Spleen (tissue), 7 donors: ENCODE measurements at regions not wholly inside any gene's neighbourhood (a gene's known extent, or its start where the extent isn't known, plus 50 kb on each side); places are given as distances from the start of the nearest gene placed in this dataset.
"Not testable (repeated sequence)": the region's sequence is repeated elsewhere in the genome, so short reads cannot be mapped to it uniquely, and the experiment has no call there.

Experiments used
- CTCF ChIP-seq, 11 experiments: fragments of 200-600 bp in 7 of 11; fragments of 450-650 bp in 4 of 11; sonication (generic) in 4 of 11; IDR thresholded peaks in 8 of 11; conservative IDR thresholded peaks in 3 of 11; 1 replicate in 7 of 11; 2 replicates in 4 of 11; pipeline versions ENCODE4 v1.4.0 to v1.8.0; 2016 to 2021; ENCODE audit warnings: antibody characterized with exemption in 11 of 11, inconsistent platforms in 4 of 11, mild to moderate bottlenecking in 1 of 11
- POLR2A ChIP-seq, 3 donors: fragments of 450-650 bp; IDR thresholded peaks; one replicate each; pipeline ENCODE4 v1.5.1; 2017; ENCODE audit warnings: antibody characterized with exemption in 3 of 3, mild to moderate bottlenecking in 1 of 3
- POLR2AphosphoS5 ChIP-seq, 3 donors: sonication (generic); formaldehyde crosslinking; IDR thresholded peaks; one replicate each; pipeline ENCODE4 v1.5.1; 2017; ENCODE audit warnings: antibody characterized with exemption in 3 of 3
- donor health status: DM: no; HTN: no; CAD: no; lungs with moderate emphysema.
- donor health status: DM: no; HTN: no; CAD: no.
- donor health status: DM: no; HTN: no; CAD: no.

- TF ChIP-seq POLR2A (IDR thresholded peaks at IDR 0.05); POLR2AphosphoS5 (IDR thresholded peaks at IDR 0.05); CTCF (IDR thresholded peaks at IDR 0.05 in 8 of 11, conservative IDR thresholded peaks at IDR 0.05 in 3 of 11): not testable (repeated sequence)
Measured at GRCh38 chr15:85263842-85264440, 116.5 kb upstream of the AKAP13 start.
